ENCODE measurements at regions not wholly inside any gene's neighbourhood (a gene's known extent, or its start where the extent isn't known, plus 50 kb on each side); places are given as distances from the start of the nearest gene placed in this dataset.

DNA sequence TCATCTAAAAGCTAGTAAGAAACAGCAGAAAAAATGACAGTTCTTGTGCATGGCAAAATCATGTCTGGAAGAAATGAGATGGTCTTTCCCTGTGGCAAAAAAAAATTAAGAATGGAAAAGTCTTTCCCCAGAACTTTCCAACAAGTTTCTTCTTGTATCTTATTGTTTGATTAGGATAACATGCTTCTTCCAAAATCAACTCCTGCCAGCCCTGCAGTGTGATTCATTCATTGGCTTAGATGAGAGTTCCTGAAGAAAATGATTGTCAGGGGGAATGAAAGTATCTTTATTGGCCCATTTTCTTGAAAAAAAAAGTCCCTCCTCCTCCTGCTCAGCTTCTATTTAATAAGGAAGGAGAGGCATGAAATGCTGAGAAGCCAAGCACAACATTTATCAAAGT is 407.7 kb downstream of the ARAP2 start:
- Histone ChIP-seq H3K27ac (no peak overlapping the region), H3K9me3 (ENCODE audit: control insufficient read depth, low read length) (no peaks in the 10 kb centered on the region), H3K36me3 (ENCODE audit: control insufficient read depth, insufficient read depth, low read length) (no peaks in the 10 kb centered on the region), H3K79me2 (no peaks in the 10 kb centered on the region), H3K4me3 (ENCODE audit: low read depth, low read length) (no peak overlapping the region), H2AFZ (no peak overlapping the region), H3K27me3 (ENCODE audit: control insufficient read depth, insufficient read depth, low read length) (no peaks in the 10 kb centered on the region), H3K9ac (no peak overlapping the region), H3K4me1 (no peaks in the 10 kb centered on the region), H3K4me2 (ENCODE audit: low read length) (no peak overlapping the region)
- TF ChIP-seq, protein P1, sequence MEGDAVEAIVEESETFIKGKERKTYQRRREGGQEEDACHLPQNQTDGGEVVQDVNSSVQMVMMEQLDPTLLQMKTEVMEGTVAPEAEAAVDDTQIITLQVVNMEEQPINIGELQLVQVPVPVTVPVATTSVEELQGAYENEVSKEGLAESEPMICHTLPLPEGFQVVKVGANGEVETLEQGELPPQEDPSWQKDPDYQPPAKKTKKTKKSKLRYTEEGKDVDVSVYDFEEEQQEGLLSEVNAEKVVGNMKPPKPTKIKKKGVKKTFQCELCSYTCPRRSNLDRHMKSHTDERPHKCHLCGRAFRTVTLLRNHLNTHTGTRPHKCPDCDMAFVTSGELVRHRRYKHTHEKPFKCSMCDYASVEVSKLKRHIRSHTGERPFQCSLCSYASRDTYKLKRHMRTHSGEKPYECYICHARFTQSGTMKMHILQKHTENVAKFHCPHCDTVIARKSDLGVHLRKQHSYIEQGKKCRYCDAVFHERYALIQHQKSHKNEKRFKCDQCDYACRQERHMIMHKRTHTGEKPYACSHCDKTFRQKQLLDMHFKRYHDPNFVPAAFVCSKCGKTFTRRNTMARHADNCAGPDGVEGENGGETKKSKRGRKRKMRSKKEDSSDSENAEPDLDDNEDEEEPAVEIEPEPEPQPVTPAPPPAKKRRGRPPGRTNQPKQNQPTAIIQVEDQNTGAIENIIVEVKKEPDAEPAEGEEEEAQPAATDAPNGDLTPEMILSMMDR (IDR thresholded peaks at IDR 0.05), result no peak

DNA sequence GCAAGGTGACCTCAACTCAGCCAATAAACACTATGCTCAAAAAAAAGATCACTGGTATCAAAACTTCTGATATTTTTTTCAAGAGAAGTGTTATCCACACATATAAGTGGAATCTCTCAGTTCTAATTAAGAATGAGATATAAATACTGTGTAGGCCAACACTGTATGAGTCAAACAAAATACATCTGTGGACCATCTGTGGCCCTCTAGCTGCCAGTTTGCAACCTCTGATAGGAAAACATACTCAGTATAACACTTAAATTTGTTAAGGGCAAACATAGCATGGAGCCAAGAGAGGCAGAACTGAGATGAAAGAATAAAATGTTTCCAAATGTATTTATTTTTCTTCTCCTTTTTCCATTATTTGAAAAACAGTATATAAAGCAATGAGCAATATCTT is 377.3 kb downstream of the ARAP2 start:
- TF ChIP-seq, protein P1 (IDR thresholded peaks at IDR 0.05), result no peak
- no peak overlapping the region for H3K9ac ChIP-seq

DNA sequence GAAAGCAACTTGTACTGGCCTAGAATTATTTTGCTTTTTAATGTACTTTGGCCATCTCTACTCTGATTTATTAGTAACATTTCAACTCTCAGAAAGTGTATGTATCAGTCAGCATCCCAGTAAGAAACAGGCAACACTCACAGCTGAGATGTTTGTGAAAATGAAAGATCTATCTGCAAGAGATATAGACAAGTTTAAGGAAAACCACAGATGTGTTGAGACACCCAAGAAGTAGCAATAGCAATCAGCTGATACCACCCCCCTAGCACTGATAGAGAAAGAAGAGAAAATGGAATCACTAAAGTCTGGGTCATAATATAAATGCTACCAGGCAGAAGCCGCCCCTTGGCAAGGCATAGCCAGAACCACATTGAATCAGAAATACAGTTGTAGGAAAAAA is 372.0 kb downstream of the ARAP2 start:
- TF ChIP-seq, protein P1 (IDR thresholded peaks at IDR 0.05), result no peak
- Histone ChIP-seq H3K4me2 (ENCODE audit: low read length) (no peak overlapping the region), H3K9ac (no peak overlapping the region), H3K79me2 (no peaks in the 10 kb centered on the region), H3K27me3 (ENCODE audit: control insufficient read depth, insufficient read depth, low read length) (no peaks in the 10 kb centered on the region), H3K4me3 (ENCODE audit: low read depth, low read length) (no peak overlapping the region), H3K36me3 (ENCODE audit: control insufficient read depth, insufficient read depth, low read length) (no peaks in the 10 kb centered on the region), H2AFZ (no peak overlapping the region), H3K27ac (no peak overlapping the region), H3K9me3 (ENCODE audit: control insufficient read depth, low read length) (no peaks in the 10 kb centered on the region), H3K4me1 (no peaks in the 10 kb centered on the region)

More for the DNA sequence above, 377.3 kb downstream of the ARAP2 start:
- Histone ChIP-seq H3K9me3 (ENCODE audit: control insufficient read depth, low read length) (no peaks in the 10 kb centered on the region), H3K4me3 (ENCODE audit: low read depth, low read length) (no peak overlapping the region), H3K27me3 (ENCODE audit: control insufficient read depth, insufficient read depth, low read length) (no peaks in the 10 kb centered on the region), H2AFZ (no peak overlapping the region), H3K4me2 (ENCODE audit: low read length) (no peak overlapping the region), H3K36me3 (ENCODE audit: control insufficient read depth, insufficient read depth, low read length) (no peaks in the 10 kb centered on the region), H3K27ac (no peak overlapping the region), H3K4me1 (no peaks in the 10 kb centered on the region), H3K79me2 (no peaks in the 10 kb centered on the region)

DNA sequence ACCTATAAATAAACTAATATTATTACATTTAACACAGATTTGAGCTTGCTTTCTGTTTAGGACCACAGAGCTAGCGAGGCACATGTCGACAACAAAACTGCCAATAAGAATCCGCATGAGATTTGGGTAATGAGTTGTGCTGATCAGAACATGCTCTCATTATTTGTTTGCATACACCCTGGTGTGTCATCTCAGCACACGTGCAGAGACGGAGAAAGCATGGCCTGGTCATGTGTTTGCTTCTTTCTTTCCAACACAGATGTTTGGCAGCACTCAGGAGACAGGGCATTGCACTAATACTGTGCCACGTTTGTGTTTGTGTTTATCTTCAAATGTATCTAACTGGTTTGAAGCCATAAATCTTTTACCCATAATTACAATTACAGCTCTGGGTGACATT is 364.8 kb downstream of the ARAP2 start:
- Histone ChIP-seq H3K27ac (no peak overlapping the region), H2AFZ (no peak overlapping the region), H3K4me3 (ENCODE audit: low read depth, low read length) (no peak overlapping the region), H3K4me1 (no peaks in the 10 kb centered on the region), H3K36me3 (ENCODE audit: control insufficient read depth, insufficient read depth, low read length) (no peaks in the 10 kb centered on the region), H3K9me3 (ENCODE audit: control insufficient read depth, low read length) (no peaks in the 10 kb centered on the region), H3K27me3 (ENCODE audit: control insufficient read depth, insufficient read depth, low read length) (no peaks in the 10 kb centered on the region), H3K9ac (no peak overlapping the region), H3K79me2 (no peaks in the 10 kb centered on the region), H3K4me2 (ENCODE audit: low read length) (no peak overlapping the region)
- TF ChIP-seq, protein P1 (IDR thresholded peaks at IDR 0.05), result no peak

DNA sequence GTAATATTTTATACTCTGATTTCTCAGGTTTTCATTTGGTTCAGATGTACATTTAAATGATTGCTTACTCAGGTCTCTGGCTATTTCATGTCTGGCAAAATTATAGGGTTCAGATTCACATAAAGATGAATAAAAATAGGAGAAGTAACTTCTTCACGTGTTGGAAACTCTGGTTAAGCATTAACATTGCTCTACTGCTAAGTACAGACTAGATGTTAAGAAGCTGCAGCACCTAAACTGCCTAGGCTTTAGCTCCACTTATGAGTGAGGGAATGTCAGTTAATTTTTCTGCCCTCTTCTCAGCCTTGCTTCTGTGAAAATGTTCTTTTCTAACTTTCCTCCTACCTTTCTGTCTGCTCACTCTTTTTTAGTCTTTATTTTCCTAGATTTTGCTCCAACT is 361.2 kb downstream of the ARAP2 start:
- H3K79me2 ChIP-seq, result no peaks in the 10 kb centered on the region

More for the DNA sequence above, 361.2 kb downstream of the ARAP2 start:
- no peaks in the 10 kb centered on the region for H3K4me1 ChIP-seq
- no peaks in the 10 kb centered on the region for H3K9me3 ChIP-seq (ENCODE audit: control insufficient read depth, low read length)
- H3K4me2 ChIP-seq (ENCODE audit: low read length), result no peak overlapping the region
- no peak overlapping the region for H3K9ac ChIP-seq
- H3K27ac ChIP-seq, result no peak overlapping the region
- TF ChIP-seq, protein P1 (IDR thresholded peaks at IDR 0.05), result no peak
- H3K36me3 ChIP-seq (ENCODE audit: control insufficient read depth, insufficient read depth, low read length), result no peaks in the 10 kb centered on the region
- H3K4me3 ChIP-seq (ENCODE audit: low read depth, low read length), result no peak overlapping the region
- no peak overlapping the region for H2AFZ ChIP-seq
- H3K27me3 ChIP-seq (ENCODE audit: control insufficient read depth, insufficient read depth, low read length), result no peaks in the 10 kb centered on the region
